SK-N-SH treated with all-trans-retinoic acid at 6 μM for 48 hours (cell line): ENCODE measurements at regions not wholly inside any gene's neighbourhood (a gene's known extent, or its start where the extent isn't known, plus 50 kb on each side); places are given as distances from the start of the nearest gene placed in this dataset.

Experiments
- CSDC2 ChIP-seq: fragments of 250-450 bp; sonication (Bioruptor Pico); IDR thresholded peaks from 2 replicates; pipeline ENCODE4 v1.5.0; 2020; ENCODE audit warnings: mild to moderate bottlenecking, moderate library complexity
- SNAI2 ChIP-seq: fragments of 250-450 bp; sonication (Bioruptor Pico); IDR thresholded peaks from 2 replicates; pipeline ENCODE4 v1.5.0; 2020; ENCODE audit warnings: mild to moderate bottlenecking, moderate library complexity
- ZC3H10 ChIP-seq: fragments of 250-450 bp; sonication (Bioruptor Pico); IDR thresholded peaks from 2 replicates; pipeline ENCODE4 v1.5.1; 2021; ENCODE audit warnings: mild to moderate bottlenecking, moderate library complexity
- ZFP30 ChIP-seq: fragments of 450-650 bp; formaldehyde crosslinking; IDR thresholded peaks from 2 replicates; pipeline ENCODE4 v1.5.0; 2022; ENCODE audit warnings: mild to moderate bottlenecking, moderate library complexity
- ZNF8 ChIP-seq: fragments of 450-650 bp; formaldehyde crosslinking; IDR thresholded peaks from 2 replicates; pipeline ENCODE4 v1.5.0; 2020; ENCODE audit warnings: mild to moderate bottlenecking, moderate library complexity
- TF ChIP-seq, protein P1 (sequence below): fragments of 250-450 bp; sonication (Bioruptor Pico); IDR thresholded peaks from 2 replicates; pipeline ENCODE4 v1.8.0; 2020; ENCODE audit warnings: mild to moderate bottlenecking, moderate library complexity, borderline replicate concordance

DNA sequence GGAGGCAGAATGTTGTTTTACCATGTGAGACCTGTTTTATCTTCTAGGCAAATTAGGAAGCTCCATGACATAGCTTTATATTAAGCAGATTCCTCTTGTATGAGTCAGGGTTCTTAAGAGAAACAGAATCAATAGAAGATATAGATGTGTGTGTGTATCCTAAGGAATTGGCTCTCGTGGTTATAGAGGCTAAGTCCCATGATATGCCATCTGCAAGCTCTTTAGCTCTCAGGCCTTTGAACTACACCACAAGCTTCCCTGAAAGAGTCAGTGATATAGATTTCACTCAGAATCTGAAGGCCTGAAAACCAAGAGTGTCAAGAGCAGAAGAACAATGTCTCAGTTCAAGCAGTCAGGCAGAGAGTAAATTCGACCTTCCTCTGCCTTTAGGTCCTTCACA lies 365.8 kb upstream of the ZNF608 start:
- TF ChIP-seq, protein P1, sequence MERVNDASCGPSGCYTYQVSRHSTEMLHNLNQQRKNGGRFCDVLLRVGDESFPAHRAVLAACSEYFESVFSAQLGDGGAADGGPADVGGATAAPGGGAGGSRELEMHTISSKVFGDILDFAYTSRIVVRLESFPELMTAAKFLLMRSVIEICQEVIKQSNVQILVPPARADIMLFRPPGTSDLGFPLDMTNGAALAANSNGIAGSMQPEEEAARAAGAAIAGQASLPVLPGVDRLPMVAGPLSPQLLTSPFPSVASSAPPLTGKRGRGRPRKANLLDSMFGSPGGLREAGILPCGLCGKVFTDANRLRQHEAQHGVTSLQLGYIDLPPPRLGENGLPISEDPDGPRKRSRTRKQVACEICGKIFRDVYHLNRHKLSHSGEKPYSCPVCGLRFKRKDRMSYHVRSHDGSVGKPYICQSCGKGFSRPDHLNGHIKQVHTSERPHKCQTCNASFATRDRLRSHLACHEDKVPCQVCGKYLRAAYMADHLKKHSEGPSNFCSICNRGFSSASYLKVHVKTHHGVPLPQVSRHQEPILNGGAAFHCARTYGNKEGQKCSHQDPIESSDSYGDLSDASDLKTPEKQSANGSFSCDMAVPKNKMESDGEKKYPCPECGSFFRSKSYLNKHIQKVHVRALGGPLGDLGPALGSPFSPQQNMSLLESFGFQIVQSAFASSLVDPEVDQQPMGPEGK (CRISPR knock-in tag), result no peak
- TF ChIP-seq ZFP30 (CRISPR knock-in tag) (no peak), ZC3H10 (CRISPR knock-in tag) (no peak), ZNF8 (CRISPR knock-in tag) (no peak), SNAI2 (no peak), CSDC2 (no peak)
